Stomach (tissue), 4 donors: ENCODE measurements at regions not wholly inside any gene's neighbourhood (a gene's known extent, or its start where the extent isn't known, plus 50 kb on each side); places are given as distances from the start of the nearest gene placed in this dataset.

ENCODE experiments used
- EP300 ChIP-seq: sonication (generic); formaldehyde crosslinking; IDR thresholded peaks from one replicate; pipeline ENCODE4 v1.6.1; 2017; ENCODE audit warnings: antibody characterized with exemption
- TF ChIP-seq, protein P1 (sequence below), 7 experiments: fragments of 450-650 bp in 4 of 7; fragments of 200-600 bp in 3 of 7; sonication (generic) in 3 of 7; IDR thresholded peaks; one replicate each; pipeline ENCODE4 v1.5.1; 2016 to 2019; ENCODE audit warnings: antibody characterized with exemption in 7 of 7, control low read depth in 2 of 7, mild to moderate bottlenecking in 1 of 7

DNA sequence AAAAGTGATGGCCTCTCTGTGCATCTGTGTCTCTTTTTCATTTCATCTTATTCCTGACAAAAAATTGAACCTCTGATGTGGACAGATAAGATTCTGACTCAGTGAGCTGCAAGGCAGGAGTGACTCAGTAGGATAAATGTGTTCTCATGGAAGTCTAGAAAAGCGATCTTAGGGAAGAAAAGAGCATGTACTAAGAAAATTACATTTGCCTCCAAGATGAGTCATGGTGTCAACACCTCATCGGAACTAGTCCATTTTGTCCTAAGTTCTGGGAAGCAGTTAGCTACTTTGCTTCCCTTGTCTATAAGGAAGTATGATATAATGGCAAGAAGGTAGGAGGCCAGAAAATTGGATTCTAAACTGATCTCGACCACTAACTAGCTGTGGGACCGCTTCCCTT, 83.5 kb upstream of the AFF2 start:
- TF ChIP-seq EP300: no peak
- TF ChIP-seq, protein P1, sequence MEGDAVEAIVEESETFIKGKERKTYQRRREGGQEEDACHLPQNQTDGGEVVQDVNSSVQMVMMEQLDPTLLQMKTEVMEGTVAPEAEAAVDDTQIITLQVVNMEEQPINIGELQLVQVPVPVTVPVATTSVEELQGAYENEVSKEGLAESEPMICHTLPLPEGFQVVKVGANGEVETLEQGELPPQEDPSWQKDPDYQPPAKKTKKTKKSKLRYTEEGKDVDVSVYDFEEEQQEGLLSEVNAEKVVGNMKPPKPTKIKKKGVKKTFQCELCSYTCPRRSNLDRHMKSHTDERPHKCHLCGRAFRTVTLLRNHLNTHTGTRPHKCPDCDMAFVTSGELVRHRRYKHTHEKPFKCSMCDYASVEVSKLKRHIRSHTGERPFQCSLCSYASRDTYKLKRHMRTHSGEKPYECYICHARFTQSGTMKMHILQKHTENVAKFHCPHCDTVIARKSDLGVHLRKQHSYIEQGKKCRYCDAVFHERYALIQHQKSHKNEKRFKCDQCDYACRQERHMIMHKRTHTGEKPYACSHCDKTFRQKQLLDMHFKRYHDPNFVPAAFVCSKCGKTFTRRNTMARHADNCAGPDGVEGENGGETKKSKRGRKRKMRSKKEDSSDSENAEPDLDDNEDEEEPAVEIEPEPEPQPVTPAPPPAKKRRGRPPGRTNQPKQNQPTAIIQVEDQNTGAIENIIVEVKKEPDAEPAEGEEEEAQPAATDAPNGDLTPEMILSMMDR (IDR thresholded peaks at IDR 0.05): no peak
